ENCODE measurements at regions not wholly inside any gene's neighbourhood (a gene's known extent, or its start where the extent isn't known, plus 50 kb on each side); places are given as distances from the start of the nearest gene placed in this dataset.
"Not testable (repeated sequence)": the region's sequence is repeated elsewhere in the genome, so short reads cannot be mapped to it uniquely, and the experiment has no call there.

- Histone ChIP-seq H3K36me3 (ENCODE audit: control insufficient read depth in 1 of 2, insufficient read depth in 2 of 2, low read length in 1 of 2) (no peaks in the 10 kb centered on the region), H3K4me3 (ENCODE audit: low read length in 2 of 2) (no peak overlapping the region), H3K27me3 (ENCODE audit: control insufficient read depth in 1 of 2, insufficient read depth in 2 of 2, low read length in 1 of 2) (no peaks in the 10 kb centered on the region), H3K27ac (ENCODE audit: low read depth in 1 of 2, low read length in 2 of 2) (no peak overlapping the region), H3K9me3 (ENCODE audit: control insufficient read depth, low read length) (peaks cover 5% of the 10 kb centered on the region), H3K4me1 (ENCODE audit: control insufficient read depth in 1 of 2, insufficient read depth in 2 of 2, low read length in 2 of 2) (no peaks in the 10 kb centered on the region)
- 78 to 83% methylated on average over 5 of the region's 5 CpGs for WGBS, 2 donors
- ATAC-seq (ENCODE audit: low FRiP score): no peak
- no peak for DNase-seq
- intact Hi-C loops (cut with DNase I): no loop called here
These were observed 104.9 kb downstream of the SOX14 start for GRCh38 chr3:137869022-137869421.

- H3K4me1 ChIP-seq (ENCODE audit: control insufficient read depth in 1 of 2, insufficient read depth in 2 of 2, low read length in 2 of 2); ATAC-seq (ENCODE audit: low FRiP score); H3K9me3 ChIP-seq (ENCODE audit: control insufficient read depth, low read length); H3K36me3 ChIP-seq (ENCODE audit: control insufficient read depth in 1 of 2, insufficient read depth in 2 of 2, low read length in 1 of 2); intact Hi-C loops (cut with DNase I); H3K4me3 ChIP-seq (ENCODE audit: low read length in 2 of 2); H3K27ac ChIP-seq (ENCODE audit: low read depth in 1 of 2, low read length in 2 of 2); DNase-seq; H3K27me3 ChIP-seq (ENCODE audit: control insufficient read depth in 1 of 2, insufficient read depth in 2 of 2, low read length in 1 of 2): not testable (repeated sequence)
- WGBS, 2 donors: 92 to 95% methylated on average over 15 to 25 of the region's 25 CpGs
These were observed 108.5 kb downstream of the SOX14 start for GRCh38 chr3:137872589-137872988.

- DNase-seq; H3K4me3 ChIP-seq (ENCODE audit: low read length in 2 of 2); H3K9me3 ChIP-seq (ENCODE audit: control insufficient read depth, low read length); ATAC-seq (ENCODE audit: low FRiP score); H3K27ac ChIP-seq (ENCODE audit: low read depth in 1 of 2, low read length in 2 of 2); H3K27me3 ChIP-seq (ENCODE audit: control insufficient read depth in 1 of 2, insufficient read depth in 2 of 2, low read length in 1 of 2); H3K36me3 ChIP-seq (ENCODE audit: control insufficient read depth in 1 of 2, insufficient read depth in 2 of 2, low read length in 1 of 2); H3K4me1 ChIP-seq (ENCODE audit: control insufficient read depth in 1 of 2, insufficient read depth in 2 of 2, low read length in 2 of 2); intact Hi-C loops (cut with DNase I): not testable (repeated sequence)
- WGBS, 2 donors: 73 to 78% methylated on average over 6 of the region's 6 CpGs
These were observed 113.1 kb upstream of the CLDN18 start for GRCh38 chr3:137896842-137897241.

GRCh38 chr3:137906985-137907649 is 102.8 kb upstream of the CLDN18 start:
- DNase-seq (no peak), ATAC-seq (ENCODE audit: low FRiP score) (no peak)
- H3K36me3 ChIP-seq (ENCODE audit: control insufficient read depth in 1 of 2, insufficient read depth in 2 of 2, low read length in 1 of 2): no peaks in the 10 kb centered on the region
- no peaks in the 10 kb centered on the region for H3K9me3 ChIP-seq (ENCODE audit: control insufficient read depth, low read length)
- WGBS, 2 donors: 90 to 93% methylated on average over 10 of the region's 10 CpGs
- H3K27me3 ChIP-seq (ENCODE audit: control insufficient read depth in 1 of 2, insufficient read depth in 2 of 2, low read length in 1 of 2): no peaks in the 10 kb centered on the region
- no peaks in the 10 kb centered on the region for H3K4me1 ChIP-seq (ENCODE audit: control insufficient read depth in 1 of 2, insufficient read depth in 2 of 2, low read length in 2 of 2)
- intact Hi-C loops (cut with DNase I): no loop called here
- H3K4me3 ChIP-seq (ENCODE audit: low read length in 2 of 2): no peak overlapping the region
- no peak overlapping the region for H3K27ac ChIP-seq (ENCODE audit: low read depth in 1 of 2, low read length in 2 of 2)

GRCh38 chr3:137924628-137925027 is 85.3 kb upstream of the CLDN18 start:
- intact Hi-C loops (cut with DNase I): no loop called here
- Histone ChIP-seq H3K4me3 (ENCODE audit: low read length in 2 of 2) (no peak overlapping the region), H3K27ac (ENCODE audit: low read depth in 1 of 2, low read length in 2 of 2) (no peak overlapping the region), H3K27me3 (ENCODE audit: control insufficient read depth in 1 of 2, insufficient read depth in 2 of 2, low read length in 1 of 2) (peaks cover 0 to 2% of the 10 kb centered on the region in 2 donors), H3K36me3 (ENCODE audit: control insufficient read depth in 1 of 2, insufficient read depth in 2 of 2, low read length in 1 of 2) (no peaks in the 10 kb centered on the region), H3K9me3 (ENCODE audit: control insufficient read depth, low read length) (no peaks in the 10 kb centered on the region), H3K4me1 (ENCODE audit: control insufficient read depth in 1 of 2, insufficient read depth in 2 of 2, low read length in 2 of 2) (no peaks in the 10 kb centered on the region)
- WGBS, 2 donors: 74 to 82% methylated on average over 4 of the region's 4 CpGs
- ATAC-seq (ENCODE audit: low FRiP score) (no peak), DNase-seq (no peak)

GRCh38 chr3:137925080-137925479 is 84.9 kb upstream of the CLDN18 start:
- no peak overlapping the region for H3K4me3 ChIP-seq (ENCODE audit: low read length in 2 of 2)
- H3K27me3 ChIP-seq (ENCODE audit: control insufficient read depth in 1 of 2, insufficient read depth in 2 of 2, low read length in 1 of 2): peaks cover 0 to 2% of the 10 kb centered on the region in 2 donors
- intact Hi-C loops (cut with DNase I): no loop called here
- H3K27ac ChIP-seq (ENCODE audit: low read depth in 1 of 2, low read length in 2 of 2): no peak overlapping the region
- no peaks in the 10 kb centered on the region for H3K36me3 ChIP-seq (ENCODE audit: control insufficient read depth in 1 of 2, insufficient read depth in 2 of 2, low read length in 1 of 2)
- 77 to 78% methylated on average over 5 of the region's 5 CpGs for WGBS, 2 donors
- no peaks in the 10 kb centered on the region for H3K4me1 ChIP-seq (ENCODE audit: control insufficient read depth in 1 of 2, insufficient read depth in 2 of 2, low read length in 2 of 2)
- H3K9me3 ChIP-seq (ENCODE audit: control insufficient read depth, low read length): no peaks in the 10 kb centered on the region
- no peak for DNase-seq
- ATAC-seq (ENCODE audit: low FRiP score): no peak

GRCh38 chr3:137926991-137927390 is 83.0 kb upstream of the CLDN18 start:
- WGBS, 2 donors: 61 to 75% methylated on average over 2 of the region's 2 CpGs
- H3K4me3 ChIP-seq (ENCODE audit: low read length in 2 of 2): no peak overlapping the region
- H3K36me3 ChIP-seq (ENCODE audit: control insufficient read depth in 1 of 2, insufficient read depth in 2 of 2, low read length in 1 of 2): no peaks in the 10 kb centered on the region
- H3K27me3 ChIP-seq (ENCODE audit: control insufficient read depth in 1 of 2, insufficient read depth in 2 of 2, low read length in 1 of 2): peaks cover 0 to 2% of the 10 kb centered on the region in 2 donors
- DNase-seq (no peak), ATAC-seq (ENCODE audit: low FRiP score) (no peak)
- intact Hi-C loops (cut with DNase I): no loop called here
- no peaks in the 10 kb centered on the region for H3K4me1 ChIP-seq (ENCODE audit: control insufficient read depth in 1 of 2, insufficient read depth in 2 of 2, low read length in 2 of 2)
- no peak overlapping the region for H3K27ac ChIP-seq (ENCODE audit: low read depth in 1 of 2, low read length in 2 of 2)
- peaks cover 2% of the 10 kb centered on the region for H3K9me3 ChIP-seq (ENCODE audit: control insufficient read depth, low read length)

GRCh38 chr3:137930976-137931375 is 79.0 kb upstream of the CLDN18 start:
- DNase-seq (no peak), ATAC-seq (ENCODE audit: low FRiP score) (no peak)
- intact Hi-C loops (cut with DNase I): no loop called here
- WGBS, 2 donors: 54 to 63% methylated on average over 3 of the region's 3 CpGs
- H3K36me3 ChIP-seq (ENCODE audit: control insufficient read depth in 1 of 2, insufficient read depth in 2 of 2, low read length in 1 of 2): no peaks in the 10 kb centered on the region
- no peak overlapping the region for H3K27ac ChIP-seq (ENCODE audit: low read depth in 1 of 2, low read length in 2 of 2)
- peaks cover 0 to 2% of the 10 kb centered on the region in 2 donors for H3K27me3 ChIP-seq (ENCODE audit: control insufficient read depth in 1 of 2, insufficient read depth in 2 of 2, low read length in 1 of 2)
- no peak overlapping the region for H3K4me3 ChIP-seq (ENCODE audit: low read length in 2 of 2)
- H3K9me3 ChIP-seq (ENCODE audit: control insufficient read depth, low read length): peaks cover 2% of the 10 kb centered on the region
- no peaks in the 10 kb centered on the region for H3K4me1 ChIP-seq (ENCODE audit: control insufficient read depth in 1 of 2, insufficient read depth in 2 of 2, low read length in 2 of 2)

GRCh38 chr3:137938876-137939275 is 71.1 kb upstream of the CLDN18 start:
- no peak overlapping the region for H3K27ac ChIP-seq (ENCODE audit: low read depth in 1 of 2, low read length in 2 of 2)
- H3K4me1 ChIP-seq (ENCODE audit: control insufficient read depth in 1 of 2, insufficient read depth in 2 of 2, low read length in 2 of 2): no peaks in the 10 kb centered on the region
- WGBS, 2 donors: 89 to 95% methylated on average over 2 of the region's 2 CpGs
- H3K36me3 ChIP-seq (ENCODE audit: control insufficient read depth in 1 of 2, insufficient read depth in 2 of 2, low read length in 1 of 2): no peaks in the 10 kb centered on the region
- no peak overlapping the region for H3K4me3 ChIP-seq (ENCODE audit: low read length in 2 of 2)
- no peak for ATAC-seq (ENCODE audit: low FRiP score)
- DNase-seq: no peak
- intact Hi-C loops (cut with DNase I): no loop called here
- H3K27me3 ChIP-seq (ENCODE audit: control insufficient read depth in 1 of 2, insufficient read depth in 2 of 2, low read length in 1 of 2): no peaks in the 10 kb centered on the region
- peaks cover 1% of the 10 kb centered on the region for H3K9me3 ChIP-seq (ENCODE audit: control insufficient read depth, low read length)

Measured in aorta (tissue), 5 donors.